OCI-LY3 (cell line): ENCODE measurements at regions not wholly inside any gene's neighbourhood (a gene's known extent, or its start where the extent isn't known, plus 50 kb on each side); places are given as distances from the start of the nearest gene placed in this dataset.

ENCODE experiments used
- H2AFZ ChIP-seq: fragments of 200-600, 300-600 bp; shearing (Covaris generic); 2 replicates; pipeline ENCODE4 v1.6.0; 2014; ENCODE audit warnings: antibody characterized with exemption, low read depth, low read length
- H3K27ac ChIP-seq: fragments of 200-600, 300-600 bp; sonication (generic); 2 replicates; pipeline ENCODE4 v1.5.1; 2014; ENCODE audit warnings: mild to moderate bottlenecking, low read length, moderate library complexity, mixed read lengths
- H3K27me3 ChIP-seq: fragments of 200-600, 300-600 bp; sonication (generic); 2 replicates; pipeline ENCODE4 v1.6.1; 2014; ENCODE audit warnings: low read depth, low read length, mixed read lengths
- H3K36me3 ChIP-seq: fragments of 200-600, 300-600 bp; sonication (generic); replicated peaks from 2 replicates; pipeline ENCODE3; 2014; ENCODE audit warnings: low read depth, low read length, mixed read lengths
- H3K4me1 ChIP-seq: fragments of 300-600, 200-600 bp; sonication (generic); 2 replicates; pipeline ENCODE4 v1.6.1; 2014; ENCODE audit warnings: low read length, mixed read lengths
- H3K4me2 ChIP-seq: fragments of 200-600, 300-600 bp; sonication (generic); 2 replicates; pipeline ENCODE4 v1.6.1; 2014; ENCODE audit warnings: low read length, mixed read lengths
- H3K4me3 ChIP-seq: fragments of 300-600, 200-600 bp; sonication (generic); 2 replicates; pipeline ENCODE4 v1.5.1; 2014; ENCODE audit warnings: antibody characterized with exemption, mild to moderate bottlenecking, low read length, moderate library complexity
- H3K79me2 ChIP-seq: fragments of 300-600, 200-600 bp; shearing (Covaris generic); 2 replicates; pipeline ENCODE4 v1.6.1; 2014; ENCODE audit warnings: mild to moderate bottlenecking, low read length, mixed read lengths
- H3K9ac ChIP-seq: fragments of 300-600, 200-600 bp; shearing (Covaris generic); 2 replicates; pipeline ENCODE4 v1.6.0; 2014; ENCODE audit warnings: mild to moderate bottlenecking, low read length, moderate library complexity
- H3K9me3 ChIP-seq: fragments of 200-600, 300-600 bp; shearing (Covaris generic); 2 replicates; pipeline ENCODE4 v1.6.1; 2014; ENCODE audit warnings: low read length, mixed read lengths; ENCODE audit not compliant: insufficient read depth
- H4K20me1 ChIP-seq: fragments of 200-600, 300-600 bp; sonication (generic); 2 replicates; pipeline ENCODE4 v1.6.1; 2016; ENCODE audit warnings: low read length, mixed read lengths; ENCODE audit not compliant: insufficient read depth
- EZH2phosphoT487 ChIP-seq: fragments of 200-600 bp; shearing (Covaris generic); IDR thresholded peaks from 2 replicates; pipeline ENCODE4 v1.6.1; 2018; ENCODE audit warnings: antibody characterized with exemption, mixed run types, low read depth
- TF ChIP-seq, protein P1 (sequence below): fragments of 200-600, 300-600 bp; sonication (generic); IDR thresholded peaks from 2 replicates; pipeline ENCODE4 v1.5.1; 2014; ENCODE audit warnings: antibody characterized with exemption, low read length, low read depth

DNA sequence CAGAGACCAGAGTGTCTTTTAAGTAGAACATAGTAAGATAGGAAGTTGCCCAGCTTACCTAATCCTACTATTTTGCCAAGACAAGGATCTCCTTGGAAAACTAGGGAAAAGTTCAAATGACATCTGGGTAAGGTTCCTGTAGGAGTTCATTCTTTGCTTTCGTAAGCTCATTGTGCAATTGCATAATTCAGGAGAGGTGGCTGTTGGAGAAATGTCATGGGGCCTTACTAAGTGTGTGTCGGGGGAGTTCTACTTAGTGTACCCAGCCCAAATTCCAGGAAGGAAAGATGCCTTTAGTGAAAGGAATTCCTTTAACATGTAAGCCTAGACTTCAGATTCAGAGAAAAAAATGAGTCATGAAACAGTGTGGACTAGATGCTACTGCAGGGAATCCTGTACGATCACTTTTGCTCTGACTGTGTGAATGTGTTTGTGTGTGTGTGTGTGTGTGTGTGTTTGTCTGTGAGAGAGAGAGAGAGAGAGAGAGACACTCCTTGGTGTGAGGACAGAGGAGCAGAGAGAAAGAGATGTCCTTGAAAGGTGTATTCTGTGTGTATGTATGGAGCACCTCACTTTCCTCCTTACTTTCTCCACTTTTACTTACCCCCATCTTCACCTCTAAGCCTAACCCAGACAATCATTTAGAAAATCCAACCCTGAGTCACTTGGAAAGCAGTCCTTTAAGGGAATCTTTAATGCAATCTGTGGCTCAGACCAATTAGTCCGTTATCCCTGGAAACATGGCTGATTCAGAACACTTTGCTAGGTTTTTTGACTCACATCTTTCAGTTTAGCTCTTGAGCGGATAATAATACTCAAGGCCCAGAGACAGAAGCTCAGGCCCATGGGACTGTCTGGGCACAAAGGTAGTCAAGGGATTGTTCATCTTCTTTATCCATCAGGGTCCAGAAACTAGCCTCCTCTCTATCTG, 114.5 kb upstream of the ACSL4 start:
- no peak overlapping the region for H3K9ac ChIP-seq
- no peaks in the 10 kb centered on the region for H3K27me3 ChIP-seq
- TF ChIP-seq, protein P1, sequence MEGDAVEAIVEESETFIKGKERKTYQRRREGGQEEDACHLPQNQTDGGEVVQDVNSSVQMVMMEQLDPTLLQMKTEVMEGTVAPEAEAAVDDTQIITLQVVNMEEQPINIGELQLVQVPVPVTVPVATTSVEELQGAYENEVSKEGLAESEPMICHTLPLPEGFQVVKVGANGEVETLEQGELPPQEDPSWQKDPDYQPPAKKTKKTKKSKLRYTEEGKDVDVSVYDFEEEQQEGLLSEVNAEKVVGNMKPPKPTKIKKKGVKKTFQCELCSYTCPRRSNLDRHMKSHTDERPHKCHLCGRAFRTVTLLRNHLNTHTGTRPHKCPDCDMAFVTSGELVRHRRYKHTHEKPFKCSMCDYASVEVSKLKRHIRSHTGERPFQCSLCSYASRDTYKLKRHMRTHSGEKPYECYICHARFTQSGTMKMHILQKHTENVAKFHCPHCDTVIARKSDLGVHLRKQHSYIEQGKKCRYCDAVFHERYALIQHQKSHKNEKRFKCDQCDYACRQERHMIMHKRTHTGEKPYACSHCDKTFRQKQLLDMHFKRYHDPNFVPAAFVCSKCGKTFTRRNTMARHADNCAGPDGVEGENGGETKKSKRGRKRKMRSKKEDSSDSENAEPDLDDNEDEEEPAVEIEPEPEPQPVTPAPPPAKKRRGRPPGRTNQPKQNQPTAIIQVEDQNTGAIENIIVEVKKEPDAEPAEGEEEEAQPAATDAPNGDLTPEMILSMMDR = no peak
- TF ChIP-seq EZH2phosphoT487 = no peak
- no peaks in the 10 kb centered on the region for H3K79me2 ChIP-seq
- H3K9me3 ChIP-seq = no peaks in the 10 kb centered on the region
- H3K27ac ChIP-seq = no peak overlapping the region
- no peak overlapping the region for H2AFZ ChIP-seq
- no peaks in the 10 kb centered on the region for H4K20me1 ChIP-seq
- peaks cover 16% of the 10 kb centered on the region for H3K4me1 ChIP-seq
- no peak overlapping the region for H3K4me3 ChIP-seq
- H3K4me2 ChIP-seq = no peak overlapping the region
- H3K36me3 ChIP-seq = no peaks in the 10 kb centered on the region

DNA sequence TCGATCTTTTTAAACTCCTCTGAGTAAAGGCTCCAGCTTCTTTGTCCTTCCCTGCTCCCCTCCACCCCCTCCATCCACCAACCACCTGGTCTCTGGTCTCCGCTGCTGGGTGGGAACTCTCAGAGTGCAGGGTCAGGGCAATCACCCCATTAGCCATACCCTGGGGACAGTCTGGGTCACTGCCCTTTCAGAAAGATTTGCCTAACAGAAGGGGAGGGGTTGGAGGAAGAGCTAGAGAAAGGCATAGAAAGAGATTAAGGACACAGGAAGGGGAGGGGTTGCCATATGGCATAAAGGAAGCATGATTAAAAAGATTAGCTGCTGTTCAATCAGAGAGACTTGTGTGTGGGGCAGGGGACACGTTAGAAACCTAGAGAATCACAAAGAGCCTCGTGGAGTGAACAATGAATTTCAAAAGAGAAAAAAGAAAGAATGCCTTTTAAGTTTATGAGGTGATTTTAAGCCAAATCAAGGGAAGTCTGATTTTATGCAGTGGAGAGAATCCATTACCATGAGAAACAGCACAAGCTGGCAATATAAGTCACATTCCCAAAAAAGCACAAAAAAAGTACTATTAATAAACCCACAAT, 115.5 kb upstream of the ACSL4 start:
- H3K9me3 ChIP-seq = no peaks in the 10 kb centered on the region
- no peaks in the 10 kb centered on the region for H3K36me3 ChIP-seq
- H3K9ac ChIP-seq = no peak overlapping the region
- no peaks in the 10 kb centered on the region for H3K27me3 ChIP-seq
- no peak overlapping the region for H2AFZ ChIP-seq
- no peaks in the 10 kb centered on the region for H3K79me2 ChIP-seq
- peaks cover 16% of the 10 kb centered on the region for H3K4me1 ChIP-seq
- H3K4me2 ChIP-seq = no peak overlapping the region
- no peak for TF ChIP-seq EZH2phosphoT487
- TF ChIP-seq, protein P1 = no peak
- H3K4me3 ChIP-seq = no peak overlapping the region
- no peaks in the 10 kb centered on the region for H4K20me1 ChIP-seq
- H3K27ac ChIP-seq = no peak overlapping the region

DNA sequence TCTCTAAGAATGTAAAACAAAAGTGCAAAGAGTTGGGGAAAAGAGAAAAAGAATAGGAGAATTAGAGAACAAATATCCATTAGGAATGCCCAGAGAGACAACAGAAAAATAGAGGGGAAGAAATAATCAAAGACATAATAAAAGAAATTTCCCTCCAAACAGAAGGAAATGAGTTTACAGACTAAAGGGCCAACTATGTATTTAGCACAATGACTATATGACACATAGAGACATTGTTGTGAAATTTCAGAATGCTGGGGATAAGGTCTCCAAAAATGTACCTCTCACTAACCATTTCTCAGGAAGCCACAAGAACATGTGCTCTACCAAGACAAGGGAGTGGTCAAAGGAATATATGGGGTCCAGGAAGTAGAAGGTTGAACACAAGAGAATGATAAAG, 121.0 kb upstream of the ACSL4 start:
- no peaks in the 10 kb centered on the region for H3K79me2 ChIP-seq
- H4K20me1 ChIP-seq = no peaks in the 10 kb centered on the region
- no peak overlapping the region for H3K27ac ChIP-seq
- H3K9me3 ChIP-seq = no peaks in the 10 kb centered on the region
- H3K36me3 ChIP-seq = no peaks in the 10 kb centered on the region
- peaks cover 20% of the 10 kb centered on the region for H3K4me1 ChIP-seq
- H3K9ac ChIP-seq = no peak overlapping the region
- H3K4me2 ChIP-seq = no peak overlapping the region
- no peak overlapping the region for H3K4me3 ChIP-seq
- no peak overlapping the region for H2AFZ ChIP-seq
- no peak for TF ChIP-seq EZH2phosphoT487
- TF ChIP-seq, protein P1 = no peak
- H3K27me3 ChIP-seq = no peaks in the 10 kb centered on the region

DNA sequence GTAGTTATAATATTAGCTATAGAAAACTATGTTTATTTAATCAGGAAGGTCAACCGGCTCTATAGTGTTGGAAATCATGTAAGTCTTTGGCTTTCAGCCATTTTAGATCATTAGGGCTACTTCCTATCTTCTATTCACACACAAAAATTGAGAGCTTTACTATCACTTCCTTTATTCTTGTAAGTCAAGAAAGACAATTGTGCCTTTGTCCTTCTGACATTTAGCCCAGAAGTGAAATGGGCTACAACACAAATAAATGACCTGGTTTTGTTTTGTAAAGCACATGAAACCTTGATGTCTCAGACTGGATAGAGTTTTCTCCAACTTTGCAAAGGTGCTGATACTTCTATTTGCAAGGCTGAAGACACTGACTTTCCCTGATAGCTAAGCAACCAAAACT, 122.4 kb upstream of the ACSL4 start:
- H2AFZ ChIP-seq = no peak overlapping the region
- H3K4me3 ChIP-seq = no peak overlapping the region
- H3K27me3 ChIP-seq = no peaks in the 10 kb centered on the region
- H3K9ac ChIP-seq = no peak overlapping the region
- H3K27ac ChIP-seq = peak overlapping the region; percentile 24; the same call in 1 of the 2 replicates
- H3K4me1 ChIP-seq = peaks cover 20% of the 10 kb centered on the region
- TF ChIP-seq, protein P1 = no peak
- TF ChIP-seq EZH2phosphoT487 = no peak
- no peaks in the 10 kb centered on the region for H3K9me3 ChIP-seq
- no peaks in the 10 kb centered on the region for H4K20me1 ChIP-seq
- no peaks in the 10 kb centered on the region for H3K36me3 ChIP-seq
- peak overlapping the region; percentile 13 for H3K4me2 ChIP-seq
- no peaks in the 10 kb centered on the region for H3K79me2 ChIP-seq
